Duodenal mucosa (tissue), 2 donors: ENCODE measurements at regions not wholly inside any gene's neighbourhood (a gene's known extent, or its start where the extent isn't known, plus 50 kb on each side); places are given as distances from the start of the nearest gene placed in this dataset.

Experiments
- H3K27ac ChIP-seq: one replicate; pipeline ENCODE4 v1.7.0; 2013; ENCODE audit warnings: low read depth, low read length
- H3K27me3 ChIP-seq, 2 donors: one replicate each; pipeline ENCODE4 v1.7.0; 2013; ENCODE audit warnings: low read length in 2 of 2, control low read depth in 1 of 2; ENCODE audit not compliant: insufficient read depth in 2 of 2, control insufficient read depth in 1 of 2
- H3K36me3 ChIP-seq, 2 donors: one replicate each; pipeline ENCODE4 v1.7.0; 2013; ENCODE audit warnings: low read length in 2 of 2, control low read depth in 1 of 2; ENCODE audit not compliant: insufficient read depth in 2 of 2, control insufficient read depth in 1 of 2
- H3K4me1 ChIP-seq, 2 donors: one replicate each; pipeline ENCODE4 v1.7.0; 2013; ENCODE audit warnings: low read length in 2 of 2, control low read depth in 1 of 2; ENCODE audit not compliant: insufficient read depth in 2 of 2, control insufficient read depth in 1 of 2
- H3K4me3 ChIP-seq, 2 donors: one replicate each; pipeline ENCODE4 v1.7.0; 2013; ENCODE audit warnings: low read length in 2 of 2, low read depth in 1 of 2
- H3K9ac ChIP-seq, 2 donors: one replicate each; pipeline ENCODE4 v1.7.0; 2013; ENCODE audit warnings: low read length in 2 of 2, low read depth in 1 of 2
- H3K9me3 ChIP-seq, 2 donors: one replicate each; pipeline ENCODE4 v1.7.0; 2013; ENCODE audit warnings: low read length in 2 of 2, control low read depth in 1 of 2; ENCODE audit not compliant: control insufficient read depth in 1 of 2

- H3K27ac ChIP-seq: no peak overlapping the region
- H3K9me3 ChIP-seq: no peaks in the 10 kb centered on the region
- H3K27me3 ChIP-seq: no peaks in the 10 kb centered on the region
- H3K36me3 ChIP-seq: no peaks in the 10 kb centered on the region
- no peak overlapping the region for H3K4me3 ChIP-seq
- no peak overlapping the region for H3K9ac ChIP-seq
- H3K4me1 ChIP-seq: no peaks in the 10 kb centered on the region
Observed at GRCh38 chr5:83001796-83002381, 75.3 kb downstream of the TMEM167A start.

GRCh38 chr5:83000922-83001321, 76.3 kb downstream of the TMEM167A start:
- no peaks in the 10 kb centered on the region for H3K4me1 ChIP-seq
- no peak overlapping the region for H3K9ac ChIP-seq
- H3K27ac ChIP-seq: no peak overlapping the region
- no peaks in the 10 kb centered on the region for H3K27me3 ChIP-seq
- H3K36me3 ChIP-seq: no peaks in the 10 kb centered on the region
- H3K9me3 ChIP-seq: no peaks in the 10 kb centered on the region
- no peak overlapping the region for H3K4me3 ChIP-seq

GRCh38 chr5:83000428-83000827, 76.8 kb downstream of the TMEM167A start:
- Histone ChIP-seq H3K9ac (no peak overlapping the region), H3K27me3 (no peaks in the 10 kb centered on the region), H3K9me3 (no peaks in the 10 kb centered on the region), H3K4me1 (no peaks in the 10 kb centered on the region), H3K4me3 (no peak overlapping the region), H3K36me3 (no peaks in the 10 kb centered on the region), H3K27ac (no peak overlapping the region)

DNA sequence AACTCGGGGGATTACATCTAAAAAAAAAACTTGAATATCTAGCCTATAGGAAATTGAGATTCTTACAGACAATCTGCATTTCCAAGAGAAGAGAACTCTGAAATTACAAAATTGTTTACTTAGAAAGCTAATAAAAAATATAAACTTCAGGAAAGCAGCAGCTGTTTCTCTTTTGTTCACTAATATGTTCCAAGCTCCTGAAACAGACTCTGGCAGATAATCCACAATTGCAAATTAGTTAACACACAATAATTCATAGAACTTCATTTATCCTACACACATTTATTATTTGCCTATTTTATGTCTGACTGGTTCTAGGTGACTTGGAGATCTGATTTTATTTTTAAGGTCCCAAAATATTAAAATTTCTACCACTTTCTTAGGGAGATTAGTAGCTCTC, 83.8 kb downstream of the TMEM167A start:
- H3K4me1 ChIP-seq: no peaks in the 10 kb centered on the region
- no peak overlapping the region for H3K27ac ChIP-seq
- no peak overlapping the region for H3K9ac ChIP-seq
- H3K27me3 ChIP-seq: no peaks in the 10 kb centered on the region
- H3K36me3 ChIP-seq: no peaks in the 10 kb centered on the region
- no peaks in the 10 kb centered on the region for H3K9me3 ChIP-seq
- no peak overlapping the region for H3K4me3 ChIP-seq

GRCh38 chr5:82992646-82993045, 84.5 kb downstream of the TMEM167A start:
- Histone ChIP-seq H3K4me3 (no peak overlapping the region), H3K36me3 (no peaks in the 10 kb centered on the region), H3K4me1 (no peaks in the 10 kb centered on the region), H3K27me3 (no peaks in the 10 kb centered on the region), H3K27ac (no peak overlapping the region), H3K9ac (no peak overlapping the region), H3K9me3 (no peaks in the 10 kb centered on the region)

DNA sequence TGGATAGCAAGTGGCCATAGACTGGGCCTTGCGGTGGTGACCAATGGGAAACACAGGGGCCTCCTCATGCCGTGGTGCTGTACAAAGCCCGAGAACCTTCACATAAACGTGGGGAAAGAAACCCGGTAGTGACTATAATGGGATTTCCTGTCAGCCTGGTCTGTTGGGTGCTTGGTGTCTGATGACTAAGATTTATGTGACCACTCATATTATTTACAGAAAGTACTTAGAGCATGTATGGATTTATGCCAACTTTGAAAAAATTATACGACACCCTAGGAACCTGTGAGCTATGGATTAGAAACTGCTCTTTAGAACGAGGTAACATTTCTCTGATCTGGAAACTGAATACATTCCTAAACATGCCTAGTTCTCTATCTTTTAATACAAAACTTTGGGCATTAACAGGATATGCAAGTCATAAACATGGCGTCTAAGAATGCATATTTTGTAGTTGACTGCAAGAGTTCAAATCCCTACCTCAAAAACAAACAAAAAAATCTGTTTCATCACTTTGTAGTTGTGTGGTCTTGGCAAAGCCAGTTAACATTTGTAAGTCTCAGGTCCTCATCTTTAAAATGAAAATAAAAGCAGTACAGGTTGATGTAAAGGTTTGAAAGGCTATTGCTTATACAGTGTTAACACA, 85.4 kb downstream of the TMEM167A start:
- Histone ChIP-seq H3K9ac (no peak overlapping the region), H3K9me3 (no peaks in the 10 kb centered on the region), H3K36me3 (no peaks in the 10 kb centered on the region), H3K4me1 (no peaks in the 10 kb centered on the region), H3K4me3 (no peak overlapping the region), H3K27me3 (no peaks in the 10 kb centered on the region), H3K27ac (no peak overlapping the region)

- no peaks in the 10 kb centered on the region for H3K27me3 ChIP-seq
- no peaks in the 10 kb centered on the region for H3K36me3 ChIP-seq
- no peaks in the 10 kb centered on the region for H3K9me3 ChIP-seq
- H3K9ac ChIP-seq: no peak overlapping the region
- no peak overlapping the region for H3K27ac ChIP-seq
- no peak overlapping the region for H3K4me3 ChIP-seq
- no peaks in the 10 kb centered on the region for H3K4me1 ChIP-seq
Observed at GRCh38 chr5:82991059-82991458, 86.1 kb downstream of the TMEM167A start.

DNA sequence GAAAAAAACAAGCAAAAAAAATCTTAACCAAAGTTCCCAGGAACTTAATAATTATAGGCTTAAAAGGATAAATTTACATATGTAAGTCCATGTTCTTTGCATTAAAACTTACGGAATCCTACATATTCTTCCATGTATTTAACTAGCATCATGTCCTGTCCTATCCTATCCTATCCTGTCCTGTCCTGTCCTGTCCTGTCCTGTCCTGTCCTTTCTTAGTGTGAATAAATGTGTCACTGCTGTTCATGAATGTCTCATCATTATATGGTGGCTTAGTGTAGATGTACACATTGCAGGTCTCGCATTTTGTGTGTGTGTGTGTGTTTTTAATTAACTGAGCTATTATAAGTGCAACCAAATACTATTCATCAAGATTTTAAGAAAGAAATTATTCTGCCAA, 90.0 kb downstream of the TMEM167A start:
- peaks cover 0 to 5% of the 10 kb centered on the region in 2 donors for H3K4me1 ChIP-seq
- no peaks in the 10 kb centered on the region for H3K36me3 ChIP-seq
- H3K4me3 ChIP-seq: no peak overlapping the region
- H3K27ac ChIP-seq: no peak overlapping the region
- no peak overlapping the region for H3K9ac ChIP-seq
- no peaks in the 10 kb centered on the region for H3K27me3 ChIP-seq
- no peaks in the 10 kb centered on the region for H3K9me3 ChIP-seq

- Histone ChIP-seq H3K27ac (no peak overlapping the region), H3K4me3 (no peak overlapping the region), H3K4me1 (peaks cover 0 to 5% of the 10 kb centered on the region in 2 donors), H3K36me3 (no peaks in the 10 kb centered on the region), H3K9ac (no peak overlapping the region), H3K9me3 (no peaks in the 10 kb centered on the region), H3K27me3 (no peaks in the 10 kb centered on the region)
Observed at GRCh38 chr5:82986404-82986803, 90.8 kb downstream of the TMEM167A start.

DNA sequence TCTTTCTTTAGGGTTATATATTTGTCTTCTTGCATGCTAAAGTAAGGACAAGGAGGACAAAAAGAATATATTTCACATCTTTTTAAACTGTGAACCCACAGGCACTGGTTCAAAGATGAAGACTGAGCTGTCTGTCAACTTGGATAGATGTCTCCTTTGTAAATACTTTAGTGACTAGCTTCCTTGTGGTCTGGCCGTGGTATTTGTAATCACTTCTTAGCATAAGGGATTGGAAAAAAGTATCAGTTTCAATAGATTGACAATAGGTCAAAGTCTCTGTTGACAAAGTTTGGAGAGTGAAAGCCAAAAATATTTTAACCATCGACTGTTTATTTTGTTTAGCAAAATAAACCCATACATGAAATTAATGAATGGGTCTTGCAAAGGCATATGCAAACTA, 91.4 kb downstream of the TMEM167A start:
- Histone ChIP-seq H3K9me3 (no peaks in the 10 kb centered on the region), H3K4me3 (no peak overlapping the region), H3K27me3 (no peaks in the 10 kb centered on the region), H3K27ac (no peak overlapping the region), H3K9ac (no peak overlapping the region), H3K36me3 (no peaks in the 10 kb centered on the region), H3K4me1 (peaks cover 0 to 5% of the 10 kb centered on the region in 2 donors)
